Choroid plexus epithelial cell (primary cell): ENCODE measurements at regions not wholly inside any gene's neighbourhood (a gene's known extent, or its start where the extent isn't known, plus 50 kb on each side); places are given as distances from the start of the nearest gene placed in this dataset.
"Not testable (repeated sequence)": the region's sequence is repeated elsewhere in the genome, so short reads cannot be mapped to it uniquely, and the experiment has no call there.

Experiments
- DNase-seq: peaks from one replicate; pipeline ENCODE4 v3.0.0-alpha.2; 2010; ENCODE audit warnings: low read depth
- H3K4me3 ChIP-seq: 2 replicates; pipeline ENCODE4 v1.5.1; 2011; ENCODE audit warnings: low read depth, mild to moderate bottlenecking, control low read depth, low read length, moderate library complexity
- TF ChIP-seq, protein P1 (sequence below): conservative IDR thresholded peaks from 2 replicates; pipeline ENCODE4 v1.5.1; 2011; ENCODE audit warnings: low read depth, mild to moderate bottlenecking, control low read depth, inconsistent platforms, low read length, moderate library complexity

GRCh38 chr6:3615391-3616380 is 135.8 kb downstream of the PXDC1 start:
- DNase-seq = no peak
- TF ChIP-seq, protein P1, sequence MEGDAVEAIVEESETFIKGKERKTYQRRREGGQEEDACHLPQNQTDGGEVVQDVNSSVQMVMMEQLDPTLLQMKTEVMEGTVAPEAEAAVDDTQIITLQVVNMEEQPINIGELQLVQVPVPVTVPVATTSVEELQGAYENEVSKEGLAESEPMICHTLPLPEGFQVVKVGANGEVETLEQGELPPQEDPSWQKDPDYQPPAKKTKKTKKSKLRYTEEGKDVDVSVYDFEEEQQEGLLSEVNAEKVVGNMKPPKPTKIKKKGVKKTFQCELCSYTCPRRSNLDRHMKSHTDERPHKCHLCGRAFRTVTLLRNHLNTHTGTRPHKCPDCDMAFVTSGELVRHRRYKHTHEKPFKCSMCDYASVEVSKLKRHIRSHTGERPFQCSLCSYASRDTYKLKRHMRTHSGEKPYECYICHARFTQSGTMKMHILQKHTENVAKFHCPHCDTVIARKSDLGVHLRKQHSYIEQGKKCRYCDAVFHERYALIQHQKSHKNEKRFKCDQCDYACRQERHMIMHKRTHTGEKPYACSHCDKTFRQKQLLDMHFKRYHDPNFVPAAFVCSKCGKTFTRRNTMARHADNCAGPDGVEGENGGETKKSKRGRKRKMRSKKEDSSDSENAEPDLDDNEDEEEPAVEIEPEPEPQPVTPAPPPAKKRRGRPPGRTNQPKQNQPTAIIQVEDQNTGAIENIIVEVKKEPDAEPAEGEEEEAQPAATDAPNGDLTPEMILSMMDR = no peak
- no peak overlapping the region for H3K4me3 ChIP-seq

GRCh38 chr6:3614918-3615317 is 136.6 kb downstream of the PXDC1 start:
- no peak for DNase-seq
- TF ChIP-seq, protein P1 = no peak

GRCh38 chr6:3613565-3613964 is 137.9 kb downstream of the PXDC1 start:
- H3K4me3 ChIP-seq, DNase-seq: not testable (repeated sequence)

More at GRCh38 chr6:3614918-3615317, 136.6 kb downstream of the PXDC1 start:
- H3K4me3 ChIP-seq = no peak overlapping the region

GRCh38 chr6:3612341-3613041 is 139.0 kb downstream of the PXDC1 start:
- no peak overlapping the region for H3K4me3 ChIP-seq
- DNase-seq = peak; percentile 95
- TF ChIP-seq, protein P1 = no peak

DNA sequence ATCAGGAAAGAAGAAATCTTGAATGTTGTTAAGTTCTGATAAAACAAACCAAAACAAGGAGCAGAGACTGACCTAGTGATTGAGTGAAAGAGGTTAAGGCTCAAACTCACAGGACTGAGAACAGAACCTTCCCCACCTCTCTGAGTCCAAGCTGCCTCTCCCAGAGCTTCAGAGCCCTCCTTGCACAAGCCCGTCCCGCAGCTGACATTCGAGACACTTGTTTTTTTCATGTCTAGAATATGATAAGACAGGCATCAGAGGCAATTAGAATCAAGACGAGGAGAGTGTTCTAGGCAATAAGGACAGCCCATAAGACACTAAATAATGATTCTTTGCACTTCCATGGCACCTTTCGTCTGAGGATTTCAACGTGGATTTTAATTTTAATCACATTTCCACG is 140.6 kb downstream of the PXDC1 start:
- H3K4me3 ChIP-seq = no peak overlapping the region
- no peak for DNase-seq
- TF ChIP-seq, protein P1 = no peak

DNA sequence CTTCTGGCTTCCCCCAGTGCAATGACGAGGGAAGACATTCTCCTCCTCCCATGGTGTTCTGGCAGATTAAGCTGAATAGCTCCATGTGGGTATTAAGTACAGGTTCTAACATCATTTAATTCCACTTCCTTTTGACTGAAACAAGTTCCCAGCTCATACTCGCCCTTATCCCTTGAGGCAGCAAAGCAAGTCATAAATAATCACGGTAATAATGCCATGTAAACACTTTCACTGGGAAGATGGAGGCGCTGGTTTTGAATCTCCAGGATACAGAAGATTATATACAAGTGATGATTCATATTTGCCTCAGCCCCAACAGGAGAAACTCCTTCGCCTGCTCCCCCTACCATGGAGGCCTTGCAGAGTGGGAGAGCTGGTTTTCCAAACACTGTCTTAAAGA is 141.3 kb downstream of the PXDC1 start:
- TF ChIP-seq, protein P1 = no peak

GRCh38 chr6:3609388-3609787 is 142.1 kb downstream of the PXDC1 start:
- no peak overlapping the region for H3K4me3 ChIP-seq
- TF ChIP-seq, protein P1 = no peak
- no peak for DNase-seq

More for the DNA sequence above, 141.3 kb downstream of the PXDC1 start:
- no peak overlapping the region for H3K4me3 ChIP-seq
- DNase-seq = peak; percentile 40
